Neural cell (in vitro differentiated cells): ENCODE measurements at regions not wholly inside any gene's neighbourhood (a gene's known extent, or its start where the extent isn't known, plus 50 kb on each side); places are given as distances from the start of the nearest gene placed in this dataset.

Source experiments
- H2AFZ ChIP-seq: fragments of 200-600, 300-800 bp; sonication (generic), shearing (Covaris generic); 2 replicates; pipeline ENCODE4 v1.6.0; 2014; ENCODE audit warnings: low read depth, mild to moderate bottlenecking, antibody characterized with exemption, low read length, moderate library complexity
- H3F3A ChIP-seq: fragments of 200-600 bp; shearing (Covaris generic); 2 replicates; pipeline ENCODE4 v1.6.1; 2016; ENCODE audit warnings: mild to moderate bottlenecking, moderate library complexity, mixed read lengths, antibody characterized with exemption, low read length; ENCODE audit not compliant: insufficient read depth, poor library complexity, severe bottlenecking
- H3K27ac ChIP-seq: fragments of 200-600, 300-800 bp; sonication (generic), shearing (Covaris generic); 2 replicates; pipeline ENCODE4 v1.5.1; 2014; ENCODE audit warnings: mild to moderate bottlenecking, low read length, moderate library complexity
- H3K27me3 ChIP-seq: fragments of 300-800, 200-600 bp; sonication (generic), shearing (Covaris generic); 2 replicates; pipeline ENCODE4 v1.6.0; 2014; ENCODE audit warnings: mild to moderate bottlenecking, low read depth, low read length, moderate library complexity; ENCODE audit not compliant: insufficient read depth
- H3K36me3 ChIP-seq: fragments of 300-800, 200-600 bp; sonication (generic), shearing (Covaris generic); 2 replicates; pipeline ENCODE4 v1.5.1; 2014; ENCODE audit warnings: mild to moderate bottlenecking, antibody characterized with exemption, low read length, moderate library complexity; ENCODE audit not compliant: insufficient read depth
- H3K4me2 ChIP-seq: fragments of 300-800, 200-600 bp; sonication (generic), shearing (Covaris generic); 2 replicates; pipeline ENCODE4 v1.6.0; 2014; ENCODE audit warnings: mild to moderate bottlenecking, low read length
- H3K4me3 ChIP-seq: fragments of 300-800, 200-600 bp; sonication (generic), shearing (Covaris generic); 2 replicates; pipeline ENCODE4 v1.5.1; 2014; ENCODE audit warnings: mild to moderate bottlenecking, low read length, moderate library complexity
- H3K79me2 ChIP-seq: fragments of 200-600 bp; shearing (Covaris generic); replicated peaks from 2 replicates; pipeline ENCODE4 v1.6.0; 2014; ENCODE audit warnings: mild to moderate bottlenecking, low read length, moderate library complexity; ENCODE audit not compliant: insufficient read depth
- H3K9ac ChIP-seq: fragments of 300-800, 200-600 bp; sonication (generic), shearing (Covaris generic); 2 replicates; pipeline ENCODE4 v1.6.1; 2016; ENCODE audit warnings: mild to moderate bottlenecking, low read length, mixed read lengths
- H3K9me2 ChIP-seq: fragments of 200-600 bp; shearing (Covaris generic); 2 replicates; pipeline ENCODE4 v1.6.1; 2016; ENCODE audit warnings: mild to moderate bottlenecking, low read length, mixed read lengths; ENCODE audit not compliant: insufficient read depth
- H3K9me3 ChIP-seq: fragments of 200-600, 300-800 bp; sonication (generic), shearing (Covaris generic); 2 replicates; pipeline ENCODE4 v1.6.1; 2016; ENCODE audit warnings: mild to moderate bottlenecking, mixed run types, low read length, moderate library complexity, mixed read lengths
- H4K20me1 ChIP-seq: fragments of 200-600 bp; shearing (Covaris generic); 2 replicates; pipeline ENCODE4 v1.6.1; 2016; ENCODE audit warnings: mild to moderate bottlenecking, mixed run types; ENCODE audit not compliant: insufficient read depth
- EP300 ChIP-seq: fragments of 450-650 bp; conservative IDR thresholded peaks from 2 replicates; pipeline ENCODE4 v1.6.1; 2014; ENCODE audit warnings: antibody characterized with exemption, mild to moderate bottlenecking, moderate library complexity; ENCODE audit not compliant: poor library complexity, severe bottlenecking
- EZH2 ChIP-seq: fragments of 200-600, 300-800 bp; shearing (Covaris generic), sonication (generic); IDR thresholded peaks from 2 replicates; pipeline ENCODE4 v1.6.1; 2014; ENCODE audit warnings: antibody characterized with exemption, low read length, borderline replicate concordance, mild to moderate bottlenecking; ENCODE audit not compliant: insufficient read depth, poor library complexity, severe bottlenecking
- MXI1 ChIP-seq: fragments of 450-650 bp; conservative IDR thresholded peaks from 2 replicates; pipeline ENCODE4 v1.6.1; 2014; ENCODE audit warnings: antibody characterized with exemption, mild to moderate bottlenecking; ENCODE audit not compliant: poor library complexity, severe bottlenecking
- POLR2AphosphoS5 ChIP-seq: IDR thresholded peaks from 2 replicates; pipeline ENCODE4 v1.6.1; 2012
- RAD21 ChIP-seq: fragments of 450-650 bp; conservative IDR thresholded peaks from 2 replicates; pipeline ENCODE4 v1.6.1; 2014; ENCODE audit warnings: antibody characterized with exemption, mild to moderate bottlenecking, moderate library complexity
- SMC3 ChIP-seq: fragments of 450-650 bp; conservative IDR thresholded peaks from 2 replicates; pipeline ENCODE4 v1.6.1; 2014; ENCODE audit warnings: antibody characterized with exemption, mild to moderate bottlenecking, moderate library complexity; ENCODE audit not compliant: poor library complexity
- TAF1 ChIP-seq: IDR thresholded peaks from 2 replicates; pipeline ENCODE4 v1.6.1; 2012; ENCODE audit warnings: low read depth
- TF ChIP-seq, protein P1 (sequence below): IDR thresholded peaks from 2 replicates; pipeline ENCODE4 v1.6.1; 2012; ENCODE audit warnings: borderline replicate concordance
- TF ChIP-seq, protein P2 (sequence below): fragments of 450-650 bp; IDR thresholded peaks from 2 replicates; pipeline ENCODE4 v1.5.1; 2014; ENCODE audit warnings: antibody characterized with exemption, mild to moderate bottlenecking, moderate library complexity; ENCODE audit not compliant: poor library complexity, severe bottlenecking

DNA sequence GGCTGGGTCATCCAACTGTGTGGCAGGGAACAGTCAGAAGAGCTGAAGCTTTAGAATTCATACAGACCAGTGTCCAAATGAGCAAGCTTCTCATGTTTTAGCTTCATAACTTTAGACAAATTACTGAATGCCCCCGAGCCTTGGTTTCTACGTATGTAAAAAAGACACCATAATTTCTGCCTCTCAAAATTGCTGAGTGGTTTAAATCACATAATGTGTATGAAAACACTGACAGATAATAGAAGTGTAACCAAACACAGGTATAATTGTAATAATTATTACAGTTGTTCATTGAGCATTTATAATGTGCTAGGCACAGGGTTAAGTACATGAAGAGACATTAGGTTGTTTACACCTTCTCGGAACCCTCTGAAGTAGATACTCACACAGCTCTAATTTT, 207.2 kb downstream of the IGSF11 start:
- Histone ChIP-seq H3K9ac (no peak overlapping the region), H4K20me1 (no peaks in the 10 kb centered on the region), H3F3A (no peaks in the 10 kb centered on the region), H3K79me2 (no peaks in the 10 kb centered on the region), H3K27ac (no peak overlapping the region), H3K9me3 (no peaks in the 10 kb centered on the region), H3K9me2 (no peaks in the 10 kb centered on the region), H3K36me3 (no peaks in the 10 kb centered on the region), H2AFZ (no peak overlapping the region), H3K4me3 (no peak overlapping the region), H3K4me2 (no peak overlapping the region), H3K27me3 (no peaks in the 10 kb centered on the region)
- TF ChIP-seq EZH2 = no peak
- no peak for TF ChIP-seq MXI1
- TF ChIP-seq POLR2AphosphoS5 = no peak
- TF ChIP-seq, protein P1, sequence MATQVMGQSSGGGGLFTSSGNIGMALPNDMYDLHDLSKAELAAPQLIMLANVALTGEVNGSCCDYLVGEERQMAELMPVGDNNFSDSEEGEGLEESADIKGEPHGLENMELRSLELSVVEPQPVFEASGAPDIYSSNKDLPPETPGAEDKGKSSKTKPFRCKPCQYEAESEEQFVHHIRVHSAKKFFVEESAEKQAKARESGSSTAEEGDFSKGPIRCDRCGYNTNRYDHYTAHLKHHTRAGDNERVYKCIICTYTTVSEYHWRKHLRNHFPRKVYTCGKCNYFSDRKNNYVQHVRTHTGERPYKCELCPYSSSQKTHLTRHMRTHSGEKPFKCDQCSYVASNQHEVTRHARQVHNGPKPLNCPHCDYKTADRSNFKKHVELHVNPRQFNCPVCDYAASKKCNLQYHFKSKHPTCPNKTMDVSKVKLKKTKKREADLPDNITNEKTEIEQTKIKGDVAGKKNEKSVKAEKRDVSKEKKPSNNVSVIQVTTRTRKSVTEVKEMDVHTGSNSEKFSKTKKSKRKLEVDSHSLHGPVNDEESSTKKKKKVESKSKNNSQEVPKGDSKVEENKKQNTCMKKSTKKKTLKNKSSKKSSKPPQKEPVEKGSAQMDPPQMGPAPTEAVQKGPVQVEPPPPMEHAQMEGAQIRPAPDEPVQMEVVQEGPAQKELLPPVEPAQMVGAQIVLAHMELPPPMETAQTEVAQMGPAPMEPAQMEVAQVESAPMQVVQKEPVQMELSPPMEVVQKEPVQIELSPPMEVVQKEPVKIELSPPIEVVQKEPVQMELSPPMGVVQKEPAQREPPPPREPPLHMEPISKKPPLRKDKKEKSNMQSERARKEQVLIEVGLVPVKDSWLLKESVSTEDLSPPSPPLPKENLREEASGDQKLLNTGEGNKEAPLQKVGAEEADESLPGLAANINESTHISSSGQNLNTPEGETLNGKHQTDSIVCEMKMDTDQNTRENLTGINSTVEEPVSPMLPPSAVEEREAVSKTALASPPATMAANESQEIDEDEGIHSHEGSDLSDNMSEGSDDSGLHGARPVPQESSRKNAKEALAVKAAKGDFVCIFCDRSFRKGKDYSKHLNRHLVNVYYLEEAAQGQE = no peak
- TF ChIP-seq RAD21 = no peak
- TF ChIP-seq EP300 = no peak
- TF ChIP-seq, protein P2, sequence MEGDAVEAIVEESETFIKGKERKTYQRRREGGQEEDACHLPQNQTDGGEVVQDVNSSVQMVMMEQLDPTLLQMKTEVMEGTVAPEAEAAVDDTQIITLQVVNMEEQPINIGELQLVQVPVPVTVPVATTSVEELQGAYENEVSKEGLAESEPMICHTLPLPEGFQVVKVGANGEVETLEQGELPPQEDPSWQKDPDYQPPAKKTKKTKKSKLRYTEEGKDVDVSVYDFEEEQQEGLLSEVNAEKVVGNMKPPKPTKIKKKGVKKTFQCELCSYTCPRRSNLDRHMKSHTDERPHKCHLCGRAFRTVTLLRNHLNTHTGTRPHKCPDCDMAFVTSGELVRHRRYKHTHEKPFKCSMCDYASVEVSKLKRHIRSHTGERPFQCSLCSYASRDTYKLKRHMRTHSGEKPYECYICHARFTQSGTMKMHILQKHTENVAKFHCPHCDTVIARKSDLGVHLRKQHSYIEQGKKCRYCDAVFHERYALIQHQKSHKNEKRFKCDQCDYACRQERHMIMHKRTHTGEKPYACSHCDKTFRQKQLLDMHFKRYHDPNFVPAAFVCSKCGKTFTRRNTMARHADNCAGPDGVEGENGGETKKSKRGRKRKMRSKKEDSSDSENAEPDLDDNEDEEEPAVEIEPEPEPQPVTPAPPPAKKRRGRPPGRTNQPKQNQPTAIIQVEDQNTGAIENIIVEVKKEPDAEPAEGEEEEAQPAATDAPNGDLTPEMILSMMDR = no peak
- TF ChIP-seq TAF1 = no peak
- TF ChIP-seq SMC3 = no peak

DNA sequence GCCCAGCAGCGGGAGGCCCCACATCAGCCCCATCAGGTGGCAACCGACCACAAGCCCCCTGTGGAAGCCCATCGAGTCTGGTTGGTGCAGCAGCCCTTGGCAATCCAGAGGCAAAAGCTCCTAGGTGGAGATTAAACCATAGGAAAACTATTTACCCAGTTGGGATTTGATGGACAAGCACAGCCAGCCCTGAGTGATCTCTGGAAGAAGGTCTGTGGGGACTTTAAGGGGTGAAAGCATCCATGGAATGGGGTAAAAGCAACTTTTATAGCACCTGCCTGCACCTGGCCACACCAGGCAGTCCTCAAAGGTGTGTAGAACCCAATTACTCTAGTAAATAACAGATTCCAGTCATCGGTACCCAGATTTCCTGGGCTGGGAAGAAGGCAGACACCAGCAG, 206.3 kb downstream of the IGSF11 start:
- Histone ChIP-seq H3K27ac (no peak overlapping the region), H3K4me3 (no peak overlapping the region), H3K9me2 (no peaks in the 10 kb centered on the region), H3F3A (no peaks in the 10 kb centered on the region), H3K9ac (no peak overlapping the region), H2AFZ (no peak overlapping the region), H3K79me2 (no peaks in the 10 kb centered on the region), H3K36me3 (no peaks in the 10 kb centered on the region), H4K20me1 (no peaks in the 10 kb centered on the region), H3K9me3 (no peaks in the 10 kb centered on the region), H3K4me2 (no peak overlapping the region), H3K27me3 (no peaks in the 10 kb centered on the region)
- TF ChIP-seq MXI1 (no peak), SMC3 (no peak), POLR2AphosphoS5 (no peak), TAF1 (no peak), EP300 (no peak), EZH2 (no peak), RAD21 (no peak)
- TF ChIP-seq, protein P1 = no peak
- TF ChIP-seq, protein P2 = no peak
